HFFc6 (cell line): ENCODE measurements at regions not wholly inside any gene's neighbourhood (a gene's known extent, or its start where the extent isn't known, plus 50 kb on each side); places are given as distances from the start of the nearest gene placed in this dataset.

Experiments used
- DNase-seq: peaks from one replicate; pipeline ENCODE4 v3.0.0-alpha.2; 2018
- H3K27ac Mint-ChIP-seq: 2 replicates; pipeline ENCODE4 v1.8.0; 2020; ENCODE audit warnings: mild to moderate bottlenecking, mixed read lengths
- H3K27me3 Mint-ChIP-seq: 2 replicates; pipeline ENCODE4 v1.8.0; 2021; ENCODE audit warnings: mild to moderate bottlenecking, moderate library complexity, mixed read lengths; ENCODE audit not compliant: insufficient read depth
- H3K36me3 Mint-ChIP-seq: 2 replicates; pipeline ENCODE4 v1.8.0; 2021; ENCODE audit warnings: low read depth, mixed read lengths
- H3K4me1 Mint-ChIP-seq: 2 replicates; pipeline ENCODE4 v1.8.0; 2020; ENCODE audit warnings: low read depth, mixed read lengths
- H3K4me3 Mint-ChIP-seq: 2 replicates; pipeline ENCODE4 v1.8.0; 2020; ENCODE audit warnings: mild to moderate bottlenecking, moderate library complexity, mixed read lengths
- H3K9me3 Mint-ChIP-seq: 2 replicates; pipeline ENCODE4 v1.8.0; 2020; ENCODE audit warnings: mild to moderate bottlenecking, mixed read lengths
- TF ChIP-seq, protein P1 (sequence below): fragments of 200-600 bp; sonication (generic); IDR thresholded peaks from 2 replicates; pipeline ENCODE4 v1.5.0; 2021; ENCODE audit warnings: antibody characterized with exemption, mild to moderate bottlenecking

DNA sequence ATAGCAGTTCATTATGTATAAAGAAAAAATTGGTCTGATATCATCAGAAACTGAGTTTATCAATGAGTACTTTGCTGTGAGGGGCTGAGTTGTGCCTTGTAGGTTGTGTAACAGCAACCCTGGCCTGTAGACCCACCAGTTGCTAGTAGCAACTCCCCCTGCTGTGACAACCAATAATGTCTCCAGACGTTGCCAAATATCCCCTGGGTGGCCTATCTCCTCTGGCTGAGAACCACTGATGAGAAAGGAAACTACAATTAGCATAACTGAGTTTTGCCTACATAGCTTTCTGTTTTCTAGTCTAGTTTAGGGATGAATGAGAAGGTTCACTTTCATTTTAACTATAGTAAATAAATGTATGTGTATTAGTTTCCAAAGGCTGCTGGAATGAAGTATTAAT, 234.1 kb downstream of the CPE start:
- no peak for DNase-seq
- H3K27ac Mint-ChIP-seq, result no peak overlapping the region

DNA sequence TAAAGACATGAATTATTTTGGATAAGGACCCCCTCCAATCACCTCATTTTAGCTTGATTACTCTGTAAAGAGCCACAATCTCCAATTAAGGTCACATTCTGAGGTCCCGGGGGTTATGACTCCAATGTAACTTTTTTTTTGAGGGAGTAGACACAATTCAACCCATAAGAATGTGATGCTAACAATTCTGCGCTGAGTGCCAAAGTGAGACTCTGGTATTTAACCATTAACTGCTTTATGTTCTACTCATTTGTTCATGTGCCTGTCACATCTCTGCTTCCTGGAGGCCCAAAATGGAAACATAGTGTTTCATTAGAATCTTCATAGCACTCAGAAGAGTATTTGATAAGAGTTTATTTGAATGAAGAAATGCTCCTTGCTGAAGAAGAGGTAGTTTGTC, 234.8 kb downstream of the CPE start:
- H3K4me3 Mint-ChIP-seq, result no peak overlapping the region
- no peaks in the 10 kb centered on the region; the same call in 1 of the 2 replicates for H3K27me3 Mint-ChIP-seq
- DNase-seq, result no peak
- peaks cover 29% of the 10 kb centered on the region for H3K9me3 Mint-ChIP-seq
- no peaks in the 10 kb centered on the region for H3K4me1 Mint-ChIP-seq
- TF ChIP-seq, protein P1, sequence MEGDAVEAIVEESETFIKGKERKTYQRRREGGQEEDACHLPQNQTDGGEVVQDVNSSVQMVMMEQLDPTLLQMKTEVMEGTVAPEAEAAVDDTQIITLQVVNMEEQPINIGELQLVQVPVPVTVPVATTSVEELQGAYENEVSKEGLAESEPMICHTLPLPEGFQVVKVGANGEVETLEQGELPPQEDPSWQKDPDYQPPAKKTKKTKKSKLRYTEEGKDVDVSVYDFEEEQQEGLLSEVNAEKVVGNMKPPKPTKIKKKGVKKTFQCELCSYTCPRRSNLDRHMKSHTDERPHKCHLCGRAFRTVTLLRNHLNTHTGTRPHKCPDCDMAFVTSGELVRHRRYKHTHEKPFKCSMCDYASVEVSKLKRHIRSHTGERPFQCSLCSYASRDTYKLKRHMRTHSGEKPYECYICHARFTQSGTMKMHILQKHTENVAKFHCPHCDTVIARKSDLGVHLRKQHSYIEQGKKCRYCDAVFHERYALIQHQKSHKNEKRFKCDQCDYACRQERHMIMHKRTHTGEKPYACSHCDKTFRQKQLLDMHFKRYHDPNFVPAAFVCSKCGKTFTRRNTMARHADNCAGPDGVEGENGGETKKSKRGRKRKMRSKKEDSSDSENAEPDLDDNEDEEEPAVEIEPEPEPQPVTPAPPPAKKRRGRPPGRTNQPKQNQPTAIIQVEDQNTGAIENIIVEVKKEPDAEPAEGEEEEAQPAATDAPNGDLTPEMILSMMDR, result no peak
- H3K27ac Mint-ChIP-seq, result no peak overlapping the region
- H3K36me3 Mint-ChIP-seq, result no peaks in the 10 kb centered on the region

More for the DNA sequence above, 234.1 kb downstream of the CPE start:
- no peak overlapping the region for H3K4me3 Mint-ChIP-seq
- no peaks in the 10 kb centered on the region; the same call in 1 of the 2 replicates for H3K27me3 Mint-ChIP-seq
- no peaks in the 10 kb centered on the region for H3K4me1 Mint-ChIP-seq
- peaks cover 25% of the 10 kb centered on the region for H3K9me3 Mint-ChIP-seq
- H3K36me3 Mint-ChIP-seq, result no peaks in the 10 kb centered on the region
- TF ChIP-seq, protein P1, result no peak

DNA sequence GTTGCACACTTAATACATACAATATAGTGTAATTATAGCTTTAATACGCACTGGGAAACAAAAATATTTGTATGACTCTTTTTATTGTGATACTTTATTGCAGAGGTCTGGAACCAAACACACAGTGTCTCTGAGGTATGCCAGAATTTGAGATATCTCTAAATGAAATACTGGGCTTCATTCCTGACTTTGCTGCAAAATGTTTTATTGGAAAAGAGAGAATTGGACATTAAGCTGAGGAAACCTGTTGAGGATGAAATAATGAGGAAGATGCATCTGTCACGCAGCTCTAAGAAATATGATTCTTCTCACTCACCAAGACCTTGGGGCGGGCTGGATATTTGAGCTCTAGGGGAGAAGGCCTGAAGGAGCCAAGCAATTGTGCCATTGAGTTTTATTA, 242.1 kb downstream of the CPE start:
- DNase-seq, result no peak
- Mint-ChIP-seq H3K4me1 (peaks cover 15% of the 10 kb centered on the region; the same call in 1 of the 2 replicates), H3K4me3 (no peak overlapping the region), H3K36me3 (no peaks in the 10 kb centered on the region), H3K27me3 (no peaks in the 10 kb centered on the region; the same call in 1 of the 2 replicates), H3K9me3 (peaks cover 21% of the 10 kb centered on the region), H3K27ac (no peak overlapping the region)
- TF ChIP-seq, protein P1, result no peak

DNA sequence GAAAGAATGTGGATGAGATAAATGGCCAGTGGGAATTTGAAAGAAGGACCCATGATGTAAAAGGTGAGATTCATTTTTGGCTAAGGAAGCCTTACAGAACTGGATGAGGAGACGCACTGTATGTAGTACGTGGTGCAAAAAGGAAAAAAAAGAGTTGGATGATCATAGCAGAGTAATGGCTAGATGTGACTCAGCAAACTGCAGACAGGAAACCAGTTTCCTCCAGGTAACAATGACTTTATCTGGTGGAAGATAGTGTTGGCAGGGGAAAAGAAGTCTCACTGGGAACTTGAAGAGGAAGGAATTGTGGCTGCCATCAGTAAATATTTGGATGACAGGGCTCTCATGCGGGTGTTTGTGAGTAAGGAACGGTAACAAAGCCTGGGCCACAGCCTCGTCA, 243.2 kb downstream of the CPE start:
- no peak overlapping the region for H3K4me3 Mint-ChIP-seq
- H3K4me1 Mint-ChIP-seq, result peaks cover 23% of the 10 kb centered on the region; the same call in 1 of the 2 replicates
- peaks cover 1% of the 10 kb centered on the region for H3K27me3 Mint-ChIP-seq
- TF ChIP-seq, protein P1, result no peak
- peaks cover 16% of the 10 kb centered on the region for H3K9me3 Mint-ChIP-seq
- peak overlapping the region; percentile 24; the same call in 1 of the 2 replicates for H3K27ac Mint-ChIP-seq
- DNase-seq, result no peak
- H3K36me3 Mint-ChIP-seq, result no peaks in the 10 kb centered on the region

DNA sequence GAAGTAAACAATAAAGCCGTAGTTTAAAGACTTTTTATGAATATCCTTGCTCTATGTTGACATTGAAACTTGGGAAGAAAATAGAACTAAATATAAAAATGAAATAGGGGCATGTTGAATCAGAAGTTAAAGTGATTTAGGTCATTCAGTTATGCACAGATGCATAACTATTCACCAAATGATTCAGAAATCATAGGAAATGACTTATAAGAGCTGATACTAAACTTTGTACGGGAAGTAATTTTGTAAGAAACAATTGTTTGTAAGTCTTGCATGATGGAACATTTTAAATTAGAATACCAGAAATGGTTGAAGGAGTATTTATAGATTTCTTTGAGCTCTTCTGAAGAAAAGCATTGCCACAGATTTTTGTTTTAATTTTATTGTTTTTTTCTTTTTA, 246.5 kb downstream of the CPE start:
- peaks cover 27% of the 10 kb centered on the region; the same call in 1 of the 2 replicates for H3K4me1 Mint-ChIP-seq
- peaks cover 1% of the 10 kb centered on the region; the same call in 1 of the 2 replicates for H3K27me3 Mint-ChIP-seq
- H3K4me3 Mint-ChIP-seq, result no peak overlapping the region
- H3K36me3 Mint-ChIP-seq, result no peaks in the 10 kb centered on the region
- H3K27ac Mint-ChIP-seq, result no peak overlapping the region
- DNase-seq, result no peak
- TF ChIP-seq, protein P1, result no peak
- peaks cover 4% of the 10 kb centered on the region for H3K9me3 Mint-ChIP-seq

DNA sequence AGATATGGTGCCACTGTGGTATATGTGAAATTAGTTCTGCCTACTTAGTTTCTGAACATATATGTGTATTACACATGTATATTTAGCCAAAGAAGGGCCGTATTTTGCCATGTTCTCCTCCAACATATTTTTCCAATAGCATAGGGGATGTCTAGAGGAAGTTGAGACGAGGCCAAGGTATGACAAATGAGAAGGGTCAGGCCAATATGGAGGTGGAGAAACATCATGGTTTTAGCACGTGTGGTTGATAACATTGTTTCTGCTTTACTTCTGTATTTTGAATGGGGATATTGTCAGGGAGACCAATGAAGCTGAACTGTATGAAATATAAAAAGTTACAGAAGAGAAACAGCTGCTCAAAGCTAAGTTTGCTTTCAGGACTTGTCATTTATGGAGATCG, 246.7 kb upstream of the TLL1 start:
- Mint-ChIP-seq H3K27me3 (peaks cover 1% of the 10 kb centered on the region; the same call in 1 of the 2 replicates), H3K27ac (no peak overlapping the region), H3K4me3 (peak overlapping the region; percentile 3; the same call in 1 of the 2 replicates), H3K36me3 (no peaks in the 10 kb centered on the region), H3K4me1 (peaks cover 32% of the 10 kb centered on the region), H3K9me3 (peaks cover 4% of the 10 kb centered on the region)
- no peak for DNase-seq
- TF ChIP-seq, protein P1, result no peak
